ENCODE measurements at regions not wholly inside any gene's neighbourhood (a gene's known extent, or its start where the extent isn't known, plus 50 kb on each side); places are given as distances from the start of the nearest gene placed in this dataset.
A peak's percentile ranks its signal among the peaks of the same experiment; 100 is the strongest.
"Not testable (repeated sequence)": the region's sequence is repeated elsewhere in the genome, so short reads cannot be mapped to it uniquely, and the experiment has no call there.

- H3K36me3 ChIP-seq, result no peaks in the 10 kb centered on the region
- H3K27ac ChIP-seq, result peak overlapping the region in 1 of 2 donors; percentile 45
- no peak for TF ChIP-seq POLR2A (IDR thresholded peaks at IDR 0.05)
- no peak for TF ChIP-seq CTCF (IDR thresholded peaks at IDR 0.05)
- intact Hi-C loops (cut with DNase I; ENCODE audit: low total_unique reads), result no loop called here
- DNase-seq, result peak; percentile 52 to 77
- H3K4me1 ChIP-seq, result no peaks in the 10 kb centered on the region
- H3K27me3 ChIP-seq, result no peaks in the 10 kb centered on the region
- no peak overlapping the region for H3K4me3 ChIP-seq
- H3K9me3 ChIP-seq, result no peaks in the 10 kb centered on the region
Measured at GRCh38 chr3:72161881-72162595, 377.1 kb upstream of the PROK2 start.

- H3K4me1 ChIP-seq; H3K27me3 ChIP-seq; H3K4me3 ChIP-seq; H3K27ac ChIP-seq; DNase-seq; intact Hi-C loops (cut with DNase I; ENCODE audit: low total_unique reads); H3K36me3 ChIP-seq; H3K9me3 ChIP-seq: not testable (repeated sequence)
Measured at GRCh38 chr3:72161285-72161684, 376.3 kb upstream of the PROK2 start.

- TF ChIP-seq CTCF (IDR thresholded peaks at IDR 0.05) (no peak), POLR2A (IDR thresholded peaks at IDR 0.05) (no peak)
- intact Hi-C loops (cut with DNase I; ENCODE audit: low total_unique reads), result no loop called here
- peaks cover 0 to 8% of the 10 kb centered on the region in 2 donors for H3K4me1 ChIP-seq
- H3K27me3 ChIP-seq, result no peaks in the 10 kb centered on the region
- no peak for DNase-seq
- no peaks in the 10 kb centered on the region for H3K36me3 ChIP-seq
- no peak overlapping the region for H3K4me3 ChIP-seq
- H3K9me3 ChIP-seq, result no peaks in the 10 kb centered on the region
- no peak overlapping the region for H3K27ac ChIP-seq
Measured at GRCh38 chr3:72160351-72160750, 375.4 kb upstream of the PROK2 start.

GRCh38 chr3:72159487-72159886 is 374.5 kb upstream of the PROK2 start:
- no peaks in the 10 kb centered on the region for H3K36me3 ChIP-seq
- no peak for DNase-seq
- H3K9me3 ChIP-seq, result no peaks in the 10 kb centered on the region
- no peak overlapping the region for H3K27ac ChIP-seq
- peaks cover 0 to 8% of the 10 kb centered on the region in 2 donors for H3K4me1 ChIP-seq
- no peaks in the 10 kb centered on the region for H3K27me3 ChIP-seq
- intact Hi-C loops (cut with DNase I; ENCODE audit: low total_unique reads), result no loop called here
- no peak overlapping the region for H3K4me3 ChIP-seq
- TF ChIP-seq POLR2A (IDR thresholded peaks at IDR 0.05), result no peak
- no peak for TF ChIP-seq CTCF (IDR thresholded peaks at IDR 0.05)

- Histone ChIP-seq H3K27ac (no peak overlapping the region), H3K36me3 (no peaks in the 10 kb centered on the region), H3K9me3 (no peaks in the 10 kb centered on the region), H3K4me3 (no peak overlapping the region), H3K27me3 (no peaks in the 10 kb centered on the region), H3K4me1 (peaks cover 0 to 8% of the 10 kb centered on the region in 2 donors)
- no peak for DNase-seq
- intact Hi-C loops (cut with DNase I; ENCODE audit: low total_unique reads), result no loop called here
- no peak for TF ChIP-seq CTCF (IDR thresholded peaks at IDR 0.05)
- no peak for TF ChIP-seq POLR2A (IDR thresholded peaks at IDR 0.05)
Measured at GRCh38 chr3:72158639-72159326, 373.8 kb upstream of the PROK2 start.
